AG09309 (cell line): ENCODE measurements at regions not wholly inside any gene's neighbourhood (a gene's known extent, or its start where the extent isn't known, plus 50 kb on each side); places are given as distances from the start of the nearest gene placed in this dataset.
A peak's percentile ranks its signal among the peaks of the same experiment; 100 is the strongest.
"Not testable (repeated sequence)": the region's sequence is repeated elsewhere in the genome, so short reads cannot be mapped to it uniquely, and the experiment has no call there.

Source experiments
- DNase-seq: peaks from one replicate; pipeline ENCODE4 v3.0.0-alpha.2; 2010; ENCODE audit warnings: low read depth
- H3K4me3 ChIP-seq: 2 replicates; pipeline ENCODE4 v1.5.1; 2011; ENCODE audit warnings: mild to moderate bottlenecking, low read depth, low read length, moderate library complexity; ENCODE audit not compliant: control insufficient read depth
- CTCF ChIP-seq: IDR thresholded peaks from 2 replicates; pipeline ENCODE4 v1.5.1; 2011; ENCODE audit warnings: mild to moderate bottlenecking, low read depth, low read length, inconsistent platforms; ENCODE audit not compliant: insufficient read depth, control insufficient read depth; ENCODE audit errors: missing control alignments

- DNase-seq = no peak
- TF ChIP-seq CTCF = no peak
- H3K4me3 ChIP-seq = no peak overlapping the region
Measured at GRCh38 chr3:43844757-43845156, 154.0 kb downstream of the ABHD5 start.

DNA sequence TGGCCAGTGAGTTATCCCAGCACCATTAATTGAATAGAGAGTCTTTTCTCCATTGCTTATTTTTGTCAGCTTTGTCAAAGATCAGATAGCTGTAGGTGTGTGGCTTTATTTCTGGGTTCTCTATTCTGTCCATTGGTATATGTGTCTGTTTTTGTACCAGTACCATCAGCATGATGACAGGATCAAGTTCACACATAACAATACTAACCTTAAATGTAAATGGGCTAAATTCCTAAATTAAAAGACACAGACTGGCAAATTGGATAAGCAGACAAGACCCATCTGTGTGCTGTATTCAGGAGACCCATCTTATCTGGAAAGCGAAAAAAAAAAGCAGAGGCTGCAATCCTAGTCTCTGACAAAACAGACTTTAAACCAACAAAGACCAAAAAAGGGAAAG is 154.8 kb downstream of the ABHD5 start:
- H3K4me3 ChIP-seq, DNase-seq: not testable (repeated sequence)

DNA sequence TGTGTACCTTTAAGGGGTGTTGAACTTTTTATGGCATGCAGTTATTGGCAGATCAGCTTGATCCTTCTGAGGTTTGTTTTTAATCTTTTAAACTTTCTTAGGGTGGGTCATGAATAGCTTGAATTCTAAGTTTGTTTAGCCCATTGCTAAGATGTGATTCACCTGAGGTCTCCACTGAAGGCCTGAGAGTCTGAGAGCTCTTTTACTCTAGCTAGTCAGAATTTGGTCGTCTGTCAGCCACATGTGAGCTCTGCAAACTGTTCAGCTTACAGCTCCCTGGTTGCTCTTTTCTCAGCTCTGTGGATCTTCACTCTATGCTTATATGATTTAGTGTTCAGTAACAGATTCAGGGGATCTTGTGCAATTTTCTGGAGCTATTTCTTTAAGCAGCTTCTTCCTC is 161.3 kb downstream of the ABHD5 start:
- H3K4me3 ChIP-seq = no peak overlapping the region
- no peak for TF ChIP-seq CTCF
- peak; percentile 17 for DNase-seq

GRCh38 chr3:43854283-43854682 is 163.5 kb downstream of the ABHD5 start:
- H3K4me3 ChIP-seq = no peak overlapping the region
- no peak for TF ChIP-seq CTCF
- DNase-seq = no peak

DNA sequence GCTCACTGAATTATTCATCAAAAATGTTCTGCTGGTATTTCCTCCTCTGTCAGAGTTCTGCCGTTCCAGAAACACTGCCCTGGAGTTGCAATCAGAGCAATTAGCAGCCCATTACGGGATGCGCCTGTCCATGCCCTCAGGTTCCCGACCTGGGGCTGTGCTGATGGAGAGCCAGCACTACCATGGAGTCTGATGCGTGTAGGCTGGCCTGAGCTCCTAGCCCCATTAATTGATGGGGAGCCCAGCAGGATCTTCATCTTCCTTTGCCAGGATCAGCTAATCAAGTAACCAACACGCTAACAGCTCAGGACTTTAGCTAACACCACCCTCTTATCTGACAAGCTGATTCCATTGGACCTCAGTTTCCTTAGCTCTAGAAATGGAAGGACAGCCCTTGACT is 164.2 kb downstream of the ABHD5 start:
- no peak overlapping the region for H3K4me3 ChIP-seq
- no peak for TF ChIP-seq CTCF
- no peak for DNase-seq

GRCh38 chr3:43855674-43856299 is 165.0 kb downstream of the ABHD5 start:
- DNase-seq = peak; percentile 21
- H3K4me3 ChIP-seq = no peak overlapping the region
- peak; percentile 82 for TF ChIP-seq CTCF

GRCh38 chr3:43856351-43856750 is 165.6 kb downstream of the ABHD5 start:
- TF ChIP-seq CTCF = no peak

GRCh38 chr3:43856761-43857160 is 166.0 kb downstream of the ABHD5 start:
- no peak for TF ChIP-seq CTCF
- DNase-seq = no peak
- H3K4me3 ChIP-seq = no peak overlapping the region

More at GRCh38 chr3:43856351-43856750, 165.6 kb downstream of the ABHD5 start:
- no peak overlapping the region for H3K4me3 ChIP-seq
- no peak for DNase-seq
